Astrocyte (in vitro differentiated cells and primary cell): ENCODE measurements at regions not wholly inside any gene's neighbourhood (a gene's known extent, or its start where the extent isn't known, plus 50 kb on each side); places are given as distances from the start of the nearest gene placed in this dataset.

Experiments used
- DNase-seq: peaks from one replicate; pipeline ENCODE4 v3.0.0-alpha.2; 2010; ENCODE audit warnings: low read depth
- FAIRE-seq: peaks from 2 replicates; lab custom pipeline; 2011; peaks lifted over from hg19 to GRCh38; lab: Jason Lieb, UNC
- H2AFZ ChIP-seq: 2 replicates; pipeline ENCODE4 v1.6.0; 2012; ENCODE audit warnings: low read depth, low read length, inconsistent platforms
- H3K27ac ChIP-seq: 2 replicates; pipeline ENCODE4 v1.5.1; 2011; ENCODE audit warnings: low read depth, low read length, inconsistent platforms
- H3K27me3 ChIP-seq: 2 replicates; pipeline ENCODE4 v1.6.0; 2011; ENCODE audit warnings: low read length, inconsistent platforms; ENCODE audit not compliant: insufficient read depth
- H3K36me3 ChIP-seq: 2 replicates; pipeline ENCODE4 v1.5.1; 2011; ENCODE audit warnings: low read length, inconsistent platforms; ENCODE audit not compliant: insufficient read depth
- H3K4me1 ChIP-seq: 2 replicates; pipeline ENCODE4 v1.5.1; 2011; ENCODE audit warnings: low read length, inconsistent platforms; ENCODE audit not compliant: insufficient read depth
- H3K4me2 ChIP-seq: 2 replicates; pipeline ENCODE4 v1.6.0; 2012; ENCODE audit warnings: low read length, inconsistent platforms
- H3K4me3 ChIP-seq: 2 replicates; pipeline ENCODE4 v1.5.1; 2011; ENCODE audit warnings: low read depth, mild to moderate bottlenecking, low read length, inconsistent platforms; ENCODE audit not compliant: insufficient read depth
- H3K79me2 ChIP-seq: 2 replicates; pipeline ENCODE4 v1.6.0; 2012; ENCODE audit warnings: mild to moderate bottlenecking, low read length, inconsistent platforms; ENCODE audit not compliant: insufficient read depth
- H3K9ac ChIP-seq: 2 replicates; pipeline ENCODE4 v1.6.0; 2012; ENCODE audit warnings: mild to moderate bottlenecking, low read length, inconsistent platforms
- H3K9me3 ChIP-seq: 2 replicates; pipeline ENCODE4 v1.5.1; 2012; ENCODE audit warnings: low read depth, mild to moderate bottlenecking, low read length, inconsistent platforms; ENCODE audit not compliant: insufficient read depth
- H4K20me1 ChIP-seq: 2 replicates; pipeline ENCODE4 v1.6.0; 2012; ENCODE audit warnings: low read length, inconsistent platforms; ENCODE audit not compliant: insufficient read depth
- H3K27ac Mint-ChIP-seq: one replicate; pipeline ENCODE4 v1.8.0; 2021; ENCODE audit warnings: mild to moderate bottlenecking, mixed read lengths; ENCODE audit not compliant: unreplicated experiment
- H3K27me3 Mint-ChIP-seq: one replicate; pipeline ENCODE4 v1.8.0; 2021; ENCODE audit warnings: low read depth, mixed read lengths; ENCODE audit not compliant: unreplicated experiment
- H3K36me3 Mint-ChIP-seq: one replicate; pipeline ENCODE4 v1.8.0; 2021; ENCODE audit warnings: low read depth, mixed read lengths; ENCODE audit not compliant: unreplicated experiment
- H3K4me1 Mint-ChIP-seq: one replicate; pipeline ENCODE4 v1.8.0; 2021; ENCODE audit warnings: low read depth, mixed read lengths; ENCODE audit not compliant: unreplicated experiment
- H3K4me3 Mint-ChIP-seq: one replicate; pipeline ENCODE4 v1.8.0; 2021; ENCODE audit warnings: mild to moderate bottlenecking, moderate library complexity, mixed read lengths; ENCODE audit not compliant: unreplicated experiment
- H3K9me3 Mint-ChIP-seq: one replicate; pipeline ENCODE4 v1.8.0; 2021; ENCODE audit warnings: mild to moderate bottlenecking, mixed read lengths; ENCODE audit not compliant: unreplicated experiment
- EZH2 ChIP-seq: IDR thresholded peaks from 2 replicates; pipeline ENCODE4 v1.6.1; 2012; ENCODE audit warnings: mild to moderate bottlenecking, low read length, inconsistent platforms; ENCODE audit not compliant: insufficient read depth
- TF ChIP-seq, protein P1 (sequence below): IDR thresholded peaks from 2 replicates; pipeline ENCODE4 v1.5.1; 2011; ENCODE audit warnings: low read depth, mild to moderate bottlenecking, inconsistent platforms, low read length, moderate library complexity; ENCODE audit not compliant: insufficient read depth

DNA sequence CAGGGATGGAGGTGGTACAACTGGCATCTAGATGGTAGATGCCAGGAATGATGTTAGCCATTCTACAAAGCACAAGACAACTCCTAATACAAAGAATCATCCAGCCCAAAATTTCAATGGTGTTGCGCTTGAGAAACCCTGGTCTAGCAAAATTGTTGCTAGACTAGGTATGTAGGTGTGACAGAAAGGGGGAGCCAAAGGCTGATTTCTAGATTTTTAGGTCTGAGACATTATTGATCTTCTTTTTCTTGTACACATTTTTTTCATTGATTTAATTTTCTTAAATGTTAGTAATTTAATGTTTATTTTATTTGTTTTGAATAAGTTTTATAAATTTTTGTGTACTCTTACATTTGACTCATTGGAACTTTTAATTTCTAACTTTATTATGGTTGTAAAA lies 216.4 kb downstream of the FSIP2 start:
- no peaks in the 10 kb centered on the region for H3K36me3 ChIP-seq
- H3K9me3 ChIP-seq: no peaks in the 10 kb centered on the region
- H3K27me3 Mint-ChIP-seq: no peaks in the 10 kb centered on the region
- no peaks in the 10 kb centered on the region for H3K36me3 Mint-ChIP-seq
- peaks cover under 1% of the 10 kb centered on the region for H3K9me3 Mint-ChIP-seq
- no peak overlapping the region for H3K4me3 Mint-ChIP-seq
- no peaks in the 10 kb centered on the region for H3K27me3 ChIP-seq
- TF ChIP-seq, protein P1, sequence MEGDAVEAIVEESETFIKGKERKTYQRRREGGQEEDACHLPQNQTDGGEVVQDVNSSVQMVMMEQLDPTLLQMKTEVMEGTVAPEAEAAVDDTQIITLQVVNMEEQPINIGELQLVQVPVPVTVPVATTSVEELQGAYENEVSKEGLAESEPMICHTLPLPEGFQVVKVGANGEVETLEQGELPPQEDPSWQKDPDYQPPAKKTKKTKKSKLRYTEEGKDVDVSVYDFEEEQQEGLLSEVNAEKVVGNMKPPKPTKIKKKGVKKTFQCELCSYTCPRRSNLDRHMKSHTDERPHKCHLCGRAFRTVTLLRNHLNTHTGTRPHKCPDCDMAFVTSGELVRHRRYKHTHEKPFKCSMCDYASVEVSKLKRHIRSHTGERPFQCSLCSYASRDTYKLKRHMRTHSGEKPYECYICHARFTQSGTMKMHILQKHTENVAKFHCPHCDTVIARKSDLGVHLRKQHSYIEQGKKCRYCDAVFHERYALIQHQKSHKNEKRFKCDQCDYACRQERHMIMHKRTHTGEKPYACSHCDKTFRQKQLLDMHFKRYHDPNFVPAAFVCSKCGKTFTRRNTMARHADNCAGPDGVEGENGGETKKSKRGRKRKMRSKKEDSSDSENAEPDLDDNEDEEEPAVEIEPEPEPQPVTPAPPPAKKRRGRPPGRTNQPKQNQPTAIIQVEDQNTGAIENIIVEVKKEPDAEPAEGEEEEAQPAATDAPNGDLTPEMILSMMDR: no peak
- TF ChIP-seq EZH2: no peak
- H3K27ac Mint-ChIP-seq: no peak overlapping the region
- DNase-seq (no peak), FAIRE-seq (no peak)
- no peaks in the 10 kb centered on the region for H3K4me1 Mint-ChIP-seq
- no peaks in the 10 kb centered on the region for H3K4me1 ChIP-seq
- H2AFZ ChIP-seq: no peak overlapping the region
- H3K4me3 ChIP-seq: no peak overlapping the region
- H3K79me2 ChIP-seq: no peaks in the 10 kb centered on the region
- no peak overlapping the region for H3K27ac ChIP-seq
- H4K20me1 ChIP-seq: no peaks in the 10 kb centered on the region
- no peak overlapping the region for H3K9ac ChIP-seq
- H3K4me2 ChIP-seq: no peak overlapping the region

DNA sequence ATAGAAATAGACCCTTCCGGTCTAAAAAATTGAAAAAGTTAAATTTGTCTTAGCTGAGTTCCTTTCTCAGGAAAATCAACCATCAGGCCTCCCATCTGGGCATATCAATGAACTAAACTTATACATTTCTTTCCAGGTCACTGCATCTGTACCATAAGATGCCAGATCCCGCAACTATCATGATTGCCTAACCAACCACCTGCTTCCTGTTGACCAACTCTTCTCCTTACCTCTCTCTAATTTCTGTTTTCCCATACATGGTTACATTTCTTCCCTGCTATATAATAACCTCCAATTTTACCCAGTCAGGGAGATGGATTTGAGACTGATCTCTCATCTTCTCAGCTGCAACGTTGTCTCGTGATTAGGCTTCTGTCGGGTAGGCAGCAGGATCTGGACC lies 228.7 kb downstream of the FSIP2 start:
- Histone ChIP-seq H3K9ac (no peak overlapping the region), H3K4me2 (no peak overlapping the region), H4K20me1 (no peaks in the 10 kb centered on the region), H3K27ac (no peak overlapping the region), H3K27me3 (no peaks in the 10 kb centered on the region), H3K36me3 (no peaks in the 10 kb centered on the region), H3K4me3 (no peak overlapping the region), H3K79me2 (no peaks in the 10 kb centered on the region), H2AFZ (no peak overlapping the region), H3K9me3 (no peaks in the 10 kb centered on the region), H3K4me1 (no peaks in the 10 kb centered on the region)
- Mint-ChIP-seq H3K4me1 (peaks cover 1% of the 10 kb centered on the region), H3K27me3 (no peaks in the 10 kb centered on the region), H3K27ac (no peak overlapping the region), H3K4me3 (no peak overlapping the region), H3K36me3 (no peaks in the 10 kb centered on the region), H3K9me3 (peaks cover under 1% of the 10 kb centered on the region)
- FAIRE-seq (no peak), DNase-seq (no peak)
- no peak for TF ChIP-seq EZH2
- TF ChIP-seq, protein P1: no peak

DNA sequence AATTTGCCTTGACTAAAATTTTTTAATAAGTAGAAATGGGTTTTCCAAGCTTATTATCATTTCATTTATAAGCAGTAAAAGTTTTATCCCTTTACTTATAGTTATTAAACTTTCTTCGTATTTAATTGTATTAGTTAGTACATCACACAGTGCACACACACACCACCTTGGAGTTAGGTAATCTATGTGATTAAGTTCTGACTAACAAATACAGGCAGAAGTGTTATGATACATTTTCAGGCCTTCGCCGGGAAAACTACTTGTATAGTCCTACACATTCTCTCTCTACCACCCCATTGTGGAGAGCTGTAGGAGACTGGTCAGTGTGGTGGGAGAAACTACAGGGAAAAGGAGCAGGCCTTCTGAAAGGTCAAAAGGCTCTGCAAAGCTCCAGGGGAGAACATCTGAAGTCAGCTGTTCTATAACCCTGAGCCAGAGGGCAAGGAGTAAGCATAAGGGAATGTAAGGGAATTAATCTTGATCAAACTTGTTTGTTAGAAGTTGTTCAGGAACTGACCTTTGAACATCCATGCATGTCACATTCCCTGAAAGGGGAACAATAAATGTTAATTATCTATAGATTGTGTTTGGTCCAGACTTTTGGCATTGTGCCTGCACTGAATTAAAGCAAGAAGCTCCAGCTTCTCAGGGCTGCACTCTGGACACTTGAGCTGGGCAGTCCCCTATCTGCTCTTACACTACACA lies 231.7 kb downstream of the FSIP2 start:
- Histone ChIP-seq H4K20me1 (no peaks in the 10 kb centered on the region), H2AFZ (no peak overlapping the region), H3K36me3 (no peaks in the 10 kb centered on the region), H3K4me1 (no peaks in the 10 kb centered on the region), H3K27ac (no peak overlapping the region), H3K4me2 (no peak overlapping the region), H3K79me2 (no peaks in the 10 kb centered on the region), H3K27me3 (no peaks in the 10 kb centered on the region), H3K4me3 (no peak overlapping the region), H3K9ac (no peak overlapping the region), H3K9me3 (no peaks in the 10 kb centered on the region)
- Mint-ChIP-seq H3K4me3 (no peak overlapping the region), H3K27me3 (no peaks in the 10 kb centered on the region), H3K27ac (no peak overlapping the region), H3K36me3 (no peaks in the 10 kb centered on the region), H3K4me1 (peaks cover 1% of the 10 kb centered on the region), H3K9me3 (peaks cover 5% of the 10 kb centered on the region)
- peak; percentile 20 for DNase-seq
- TF ChIP-seq, protein P1: no peak
- no peak for TF ChIP-seq EZH2
- no peak for FAIRE-seq
